Osteoblast (primary cell): ENCODE measurements at regions not wholly inside any gene's neighbourhood (a gene's known extent, or its start where the extent isn't known, plus 50 kb on each side); places are given as distances from the start of the nearest gene placed in this dataset.

Experiments used
- DNase-seq: peaks from one replicate; pipeline ENCODE4 v3.0.0; 2011; ENCODE audit warnings: low spot score, mixed read lengths; ENCODE audit not compliant: insufficient read length; ENCODE audit errors: missing footprints
- H2AFZ ChIP-seq: 2 replicates; pipeline ENCODE4 v1.6.0; 2011; ENCODE audit warnings: mild to moderate bottlenecking, low read length
- H3K27ac ChIP-seq: 2 replicates; pipeline ENCODE4 v1.5.1; 2011; ENCODE audit warnings: mild to moderate bottlenecking, low read depth, low read length, moderate library complexity
- H3K27me3 ChIP-seq: 2 replicates; pipeline ENCODE4 v1.6.0; 2012; ENCODE audit warnings: mild to moderate bottlenecking, control low read depth, inconsistent platforms, low read length, moderate library complexity; ENCODE audit not compliant: insufficient read depth
- H3K36me3 ChIP-seq: 2 replicates; pipeline ENCODE4 v1.5.1; 2011; ENCODE audit warnings: mild to moderate bottlenecking, low read length, control low read depth, moderate library complexity; ENCODE audit not compliant: insufficient read depth
- H3K4me1 ChIP-seq: 2 replicates; pipeline ENCODE4 v1.5.1; 2011; ENCODE audit warnings: mild to moderate bottlenecking, low read length, control low read depth, moderate library complexity; ENCODE audit not compliant: insufficient read depth
- H3K4me2 ChIP-seq: 2 replicates; pipeline ENCODE4 v1.6.0; 2011; ENCODE audit warnings: mild to moderate bottlenecking, low read length; ENCODE audit not compliant: insufficient read depth
- H3K4me3 ChIP-seq: fragments of 200-600 bp; sonication (generic); 3 replicates; pipeline ENCODE4 v1.5.1; 2012; ENCODE audit warnings: mild to moderate bottlenecking, low read length, inconsistent platforms; ENCODE audit not compliant: insufficient read depth
- H3K79me2 ChIP-seq: 2 replicates; pipeline ENCODE4 v1.6.0; 2012; ENCODE audit warnings: mild to moderate bottlenecking, low read length, control low read depth, inconsistent platforms; ENCODE audit not compliant: insufficient read depth
- H3K9me3 ChIP-seq: 2 replicates; pipeline ENCODE4 v1.5.1; 2011; ENCODE audit warnings: low read depth, low read length, control low read depth
- H4K20me1 ChIP-seq: 2 replicates; pipeline ENCODE4 v1.6.0; 2012; ENCODE audit warnings: mild to moderate bottlenecking, low read length, control low read depth; ENCODE audit not compliant: insufficient read depth
- TF ChIP-seq, protein P1 (sequence below): IDR thresholded peaks from 2 replicates; pipeline ENCODE4 v1.5.1; 2011; ENCODE audit warnings: mild to moderate bottlenecking, low read depth, low read length, moderate library complexity; ENCODE audit errors: extremely low read depth

DNA sequence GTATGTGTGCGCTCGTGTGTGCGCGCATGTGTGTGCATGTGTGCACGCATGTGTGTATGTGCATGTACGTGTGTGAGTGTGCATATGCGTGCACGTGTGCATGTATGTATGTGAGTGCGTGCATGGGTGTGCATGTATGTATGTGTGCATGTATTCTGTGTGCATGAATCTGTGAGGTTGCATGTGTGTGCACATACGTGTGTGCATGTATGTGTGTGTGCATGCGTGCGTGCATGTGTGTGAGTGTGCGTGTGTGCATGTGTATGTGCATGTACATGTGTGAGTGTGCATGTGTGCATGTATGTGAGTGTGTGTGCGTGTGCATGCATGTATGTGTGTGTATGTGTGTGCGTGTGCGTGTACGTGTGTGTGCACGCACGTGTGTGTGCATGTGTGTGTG lies 241.5 kb downstream of the SHOX start:
- Histone ChIP-seq H2AFZ (no peak overlapping the region), H3K4me3 (no peak overlapping the region), H3K9me3 (no peaks in the 10 kb centered on the region), H3K27me3 (no peaks in the 10 kb centered on the region), H3K79me2 (no peaks in the 10 kb centered on the region), H3K36me3 (no peaks in the 10 kb centered on the region), H3K27ac (no peak overlapping the region), H4K20me1 (no peaks in the 10 kb centered on the region), H3K4me2 (no peak overlapping the region), H3K4me1 (peaks cover 9% of the 10 kb centered on the region)
- DNase-seq = no peak
- TF ChIP-seq, protein P1, sequence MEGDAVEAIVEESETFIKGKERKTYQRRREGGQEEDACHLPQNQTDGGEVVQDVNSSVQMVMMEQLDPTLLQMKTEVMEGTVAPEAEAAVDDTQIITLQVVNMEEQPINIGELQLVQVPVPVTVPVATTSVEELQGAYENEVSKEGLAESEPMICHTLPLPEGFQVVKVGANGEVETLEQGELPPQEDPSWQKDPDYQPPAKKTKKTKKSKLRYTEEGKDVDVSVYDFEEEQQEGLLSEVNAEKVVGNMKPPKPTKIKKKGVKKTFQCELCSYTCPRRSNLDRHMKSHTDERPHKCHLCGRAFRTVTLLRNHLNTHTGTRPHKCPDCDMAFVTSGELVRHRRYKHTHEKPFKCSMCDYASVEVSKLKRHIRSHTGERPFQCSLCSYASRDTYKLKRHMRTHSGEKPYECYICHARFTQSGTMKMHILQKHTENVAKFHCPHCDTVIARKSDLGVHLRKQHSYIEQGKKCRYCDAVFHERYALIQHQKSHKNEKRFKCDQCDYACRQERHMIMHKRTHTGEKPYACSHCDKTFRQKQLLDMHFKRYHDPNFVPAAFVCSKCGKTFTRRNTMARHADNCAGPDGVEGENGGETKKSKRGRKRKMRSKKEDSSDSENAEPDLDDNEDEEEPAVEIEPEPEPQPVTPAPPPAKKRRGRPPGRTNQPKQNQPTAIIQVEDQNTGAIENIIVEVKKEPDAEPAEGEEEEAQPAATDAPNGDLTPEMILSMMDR = no peak

DNA sequence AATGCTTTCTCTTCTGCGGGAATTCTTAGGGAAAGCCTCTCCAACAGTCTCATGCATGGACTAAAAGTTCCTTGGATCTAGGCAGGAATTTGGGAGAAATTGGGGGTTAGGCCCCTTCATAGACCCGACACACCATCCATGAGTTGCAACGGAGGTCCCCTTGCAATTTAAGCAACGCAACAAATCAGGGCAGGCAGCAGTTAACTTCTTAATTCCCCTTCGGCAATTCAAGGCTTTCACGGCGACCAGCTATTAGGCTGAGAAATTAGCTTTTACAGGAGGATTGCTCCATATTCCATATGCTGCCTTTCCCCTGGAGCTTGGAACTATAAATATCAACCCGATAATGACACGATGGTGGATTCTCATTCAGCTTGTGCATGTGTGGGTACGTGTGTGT lies 241.0 kb downstream of the SHOX start:
- Histone ChIP-seq H3K4me2 (no peak overlapping the region), H4K20me1 (no peaks in the 10 kb centered on the region), H3K9me3 (no peaks in the 10 kb centered on the region), H3K79me2 (no peaks in the 10 kb centered on the region), H2AFZ (no peak overlapping the region), H3K4me3 (no peak overlapping the region), H3K4me1 (peaks cover 10% of the 10 kb centered on the region), H3K27me3 (no peaks in the 10 kb centered on the region), H3K36me3 (no peaks in the 10 kb centered on the region), H3K27ac (no peak overlapping the region)
- DNase-seq = no peak
- TF ChIP-seq, protein P1 = no peak

DNA sequence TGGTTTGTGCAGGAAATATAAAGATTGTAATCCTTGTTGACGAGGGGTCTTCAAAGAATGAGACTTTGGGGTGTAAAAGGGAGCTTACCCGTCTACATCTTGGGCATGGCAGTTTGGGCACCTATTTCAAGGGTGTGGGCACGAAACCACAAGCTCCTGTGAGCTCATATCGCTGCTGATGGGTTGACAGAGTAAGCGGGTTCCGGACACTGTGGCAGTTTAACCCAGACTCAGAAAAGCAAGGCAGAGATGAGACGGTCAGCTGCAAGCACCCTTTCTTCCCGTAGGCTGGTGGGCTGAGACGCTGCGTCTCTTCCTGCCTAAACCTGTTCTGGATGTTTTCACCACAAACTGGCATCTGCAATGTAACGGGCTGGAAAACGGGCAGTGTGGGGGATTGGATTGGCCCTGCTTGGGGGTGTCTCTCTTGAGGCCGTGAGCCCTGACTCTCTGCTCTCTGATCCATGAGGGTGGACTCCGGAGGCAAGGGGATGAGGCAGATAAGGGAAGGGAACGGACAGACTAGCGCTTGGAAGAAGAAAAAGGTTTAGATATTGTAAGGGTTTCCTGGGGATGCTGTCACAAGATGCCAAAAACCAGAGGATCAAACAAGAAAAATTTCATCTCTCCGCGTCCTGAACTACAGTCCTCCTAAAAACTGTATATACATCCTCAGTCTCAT lies 237.5 kb downstream of the SHOX start:
- Histone ChIP-seq H3K36me3 (no peaks in the 10 kb centered on the region), H3K4me3 (peak overlapping the region; percentile 52), H3K4me2 (peak overlapping the region; percentile 81), H2AFZ (peak overlapping the region; percentile 71), H3K79me2 (no peaks in the 10 kb centered on the region), H3K27me3 (no peaks in the 10 kb centered on the region), H3K9me3 (no peaks in the 10 kb centered on the region), H3K27ac (no peak overlapping the region), H4K20me1 (no peaks in the 10 kb centered on the region), H3K4me1 (peaks cover 14% of the 10 kb centered on the region)
- TF ChIP-seq, protein P1 = no peak
- DNase-seq = no peak

DNA sequence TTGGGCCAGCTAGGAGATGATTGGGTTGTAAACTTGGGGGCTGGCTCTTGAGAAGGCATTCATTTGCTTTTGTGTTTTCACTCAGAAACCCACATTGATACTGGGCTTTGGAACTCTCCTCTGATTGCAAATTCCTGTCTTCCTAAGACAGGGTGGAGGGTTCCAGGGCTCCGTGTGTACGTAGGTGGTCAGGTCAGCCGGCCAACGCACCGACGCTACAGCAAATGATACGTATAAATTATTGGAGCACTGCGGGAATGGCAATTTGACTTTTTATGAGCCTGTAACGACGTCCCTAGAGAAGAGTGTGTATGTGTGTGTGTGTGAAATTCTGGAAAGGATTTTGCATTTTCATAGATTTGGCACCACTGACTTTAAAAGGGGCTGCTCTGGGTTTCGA lies 236.9 kb downstream of the SHOX start:
- H3K4me3 ChIP-seq = peak overlapping the region; percentile 52
- H3K27ac ChIP-seq = no peak overlapping the region
- no peaks in the 10 kb centered on the region for H3K27me3 ChIP-seq
- H4K20me1 ChIP-seq = no peaks in the 10 kb centered on the region
- no peaks in the 10 kb centered on the region for H3K36me3 ChIP-seq
- peaks cover 14% of the 10 kb centered on the region for H3K4me1 ChIP-seq
- H3K9me3 ChIP-seq = no peaks in the 10 kb centered on the region
- H3K4me2 ChIP-seq = peak overlapping the region; percentile 81
- TF ChIP-seq, protein P1 = no peak
- peak overlapping the region; percentile 71 for H2AFZ ChIP-seq
- DNase-seq = no peak
- no peaks in the 10 kb centered on the region for H3K79me2 ChIP-seq
